Esophagus muscularis mucosa (tissue), 3 donors: ENCODE measurements at regions not wholly inside any gene's neighbourhood (a gene's known extent, or its start where the extent isn't known, plus 50 kb on each side); places are given as distances from the start of the nearest gene placed in this dataset.

ENCODE experiments used
- POLR2A ChIP-seq: fragments of 450-650 bp; IDR thresholded peaks from one replicate; pipeline ENCODE4 v1.6.1; 2017; ENCODE audit warnings: antibody characterized with exemption, moderate library complexity, mild to moderate bottlenecking, low read depth
- POLR2AphosphoS5 ChIP-seq, 2 donors: sonication (generic); formaldehyde crosslinking; IDR thresholded peaks; one replicate each; pipeline ENCODE4 v1.6.1; 2017; ENCODE audit warnings: antibody characterized with exemption in 2 of 2
- TF ChIP-seq, protein P1 (sequence below), 3 experiments: fragments of 200-600 bp in 2 of 3; fragments of 450-650 bp in 1 of 3; sonication (generic) in 2 of 3; IDR thresholded peaks; one replicate each; pipeline ENCODE4 v1.5.1; 2017 to 2019; ENCODE audit warnings: antibody characterized with exemption in 3 of 3, mild to moderate bottlenecking in 2 of 3, moderate library complexity in 1 of 3

GRCh38 chrX:21056622-21057021 lies 317.6 kb upstream of the CNKSR2 start:
- TF ChIP-seq, protein P1, sequence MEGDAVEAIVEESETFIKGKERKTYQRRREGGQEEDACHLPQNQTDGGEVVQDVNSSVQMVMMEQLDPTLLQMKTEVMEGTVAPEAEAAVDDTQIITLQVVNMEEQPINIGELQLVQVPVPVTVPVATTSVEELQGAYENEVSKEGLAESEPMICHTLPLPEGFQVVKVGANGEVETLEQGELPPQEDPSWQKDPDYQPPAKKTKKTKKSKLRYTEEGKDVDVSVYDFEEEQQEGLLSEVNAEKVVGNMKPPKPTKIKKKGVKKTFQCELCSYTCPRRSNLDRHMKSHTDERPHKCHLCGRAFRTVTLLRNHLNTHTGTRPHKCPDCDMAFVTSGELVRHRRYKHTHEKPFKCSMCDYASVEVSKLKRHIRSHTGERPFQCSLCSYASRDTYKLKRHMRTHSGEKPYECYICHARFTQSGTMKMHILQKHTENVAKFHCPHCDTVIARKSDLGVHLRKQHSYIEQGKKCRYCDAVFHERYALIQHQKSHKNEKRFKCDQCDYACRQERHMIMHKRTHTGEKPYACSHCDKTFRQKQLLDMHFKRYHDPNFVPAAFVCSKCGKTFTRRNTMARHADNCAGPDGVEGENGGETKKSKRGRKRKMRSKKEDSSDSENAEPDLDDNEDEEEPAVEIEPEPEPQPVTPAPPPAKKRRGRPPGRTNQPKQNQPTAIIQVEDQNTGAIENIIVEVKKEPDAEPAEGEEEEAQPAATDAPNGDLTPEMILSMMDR (IDR thresholded peaks at IDR 0.05), result no peak
- TF ChIP-seq POLR2A (no peak), POLR2AphosphoS5 (IDR thresholded peaks at IDR 0.05) (no peak)
